Ishikawa (cell line): ENCODE measurements at regions not wholly inside any gene's neighbourhood (a gene's known extent, or its start where the extent isn't known, plus 50 kb on each side); places are given as distances from the start of the nearest gene placed in this dataset.

ENCODE experiments used
- CREB1 ChIP-seq: IDR thresholded peaks from 2 replicates; pipeline ENCODE4 v1.6.1; 2012; ENCODE audit warnings: low read depth
- EGR1 ChIP-seq: IDR thresholded peaks from 2 replicates; pipeline ENCODE4 v1.6.1; 2012
- EP300 ChIP-seq: IDR thresholded peaks from 2 replicates; pipeline ENCODE4 v1.6.1; 2012; ENCODE audit warnings: borderline replicate concordance
- FOXM1 ChIP-seq: IDR thresholded peaks from 2 replicates; pipeline ENCODE4 v1.6.1; 2012; ENCODE audit warnings: low read depth, borderline replicate concordance
- MAX ChIP-seq: IDR thresholded peaks from 2 replicates; pipeline ENCODE4 v1.6.1; 2012
- RAD21 ChIP-seq: IDR thresholded peaks from 2 replicates; pipeline ENCODE4 v1.6.1; 2012; ENCODE audit warnings: low read depth

GRCh38 chr2:146532509-146533147 lies 1312.2 kb upstream of the ACVR2A start:
- TF ChIP-seq MAX: no peak
- no peak for TF ChIP-seq RAD21
- TF ChIP-seq EP300: no peak
- no peak for TF ChIP-seq EGR1
- TF ChIP-seq CREB1: no peak
- TF ChIP-seq FOXM1: no peak
